ENCODE measurements at regions not wholly inside any gene's neighbourhood (a gene's known extent, or its start where the extent isn't known, plus 50 kb on each side); places are given as distances from the start of the nearest gene placed in this dataset.
"Not testable (repeated sequence)": the region's sequence is repeated elsewhere in the genome, so short reads cannot be mapped to it uniquely, and the experiment has no call there.

GRCh38 chr12:60210756-60211155 is 614.9 kb downstream of the SLC16A7 start:
- no peaks in the 10 kb centered on the region for H3K27me3 ChIP-seq
- H3K36me3 ChIP-seq (replicated peaks in 1 of 2; ENCODE audit: insufficient read depth in 1 of 2, low read depth in 2 of 2): no peaks in the 10 kb centered on the region
- TF ChIP-seq CTCF (IDR thresholded peaks at IDR 0.05) (no peak), POLR2A (IDR thresholded peaks at IDR 0.05) (no peak)
- H3K9me3 ChIP-seq: no peaks in the 10 kb centered on the region
- WGBS, 2 donors: 64 to 71% methylated on average over 5 of the region's 5 CpGs
- ATAC-seq: no peak
- no peak overlapping the region for H3K4me3 ChIP-seq
- no peaks in the 10 kb centered on the region for H3K4me1 ChIP-seq
- DNase-seq: no peak
- intact Hi-C loops (cut with DNase I): no loop called here
- H3K27ac ChIP-seq: no peak overlapping the region

- H3K4me1 ChIP-seq: no peaks in the 10 kb centered on the region
- 91 to 93% methylated on average over 1 of the region's 1 CpG for WGBS, 2 donors
- no peaks in the 10 kb centered on the region for H3K27me3 ChIP-seq
- no peaks in the 10 kb centered on the region for H3K9me3 ChIP-seq
- DNase-seq (no peak), ATAC-seq (no peak)
- TF ChIP-seq POLR2A (IDR thresholded peaks at IDR 0.05): no peak
- no peaks in the 10 kb centered on the region for H3K36me3 ChIP-seq (replicated peaks in 1 of 2; ENCODE audit: insufficient read depth in 1 of 2, low read depth in 2 of 2)
- intact Hi-C loops (cut with DNase I): no loop called here
- no peak overlapping the region for H3K27ac ChIP-seq
- no peak overlapping the region for H3K4me3 ChIP-seq
Observed at GRCh38 chr12:60211244-60211643, 615.4 kb downstream of the SLC16A7 start.

- Histone ChIP-seq H3K36me3 (replicated peaks in 1 of 2; ENCODE audit: insufficient read depth in 1 of 2, low read depth in 2 of 2) (no peaks in the 10 kb centered on the region), H3K4me3 (no peak overlapping the region), H3K9me3 (no peaks in the 10 kb centered on the region), H3K4me1 (no peaks in the 10 kb centered on the region), H3K27ac (no peak overlapping the region), H3K27me3 (no peaks in the 10 kb centered on the region)
- WGBS, 2 donors: 76 to 80% methylated on average over 3 of the region's 3 CpGs
- intact Hi-C loops (cut with DNase I): no loop called here
- DNase-seq (no peak), ATAC-seq (no peak)
- TF ChIP-seq CTCF (IDR thresholded peaks at IDR 0.05) (no peak), POLR2A (IDR thresholded peaks at IDR 0.05) (no peak)
Observed at GRCh38 chr12:60212159-60213000, 616.6 kb downstream of the SLC16A7 start.

- ATAC-seq; H3K4me3 ChIP-seq; H3K4me1 ChIP-seq; H3K9me3 ChIP-seq; H3K36me3 ChIP-seq (replicated peaks in 1 of 2; ENCODE audit: insufficient read depth in 1 of 2, low read depth in 2 of 2); DNase-seq; intact Hi-C loops (cut with DNase I); H3K27ac ChIP-seq; H3K27me3 ChIP-seq: not testable (repeated sequence)
- WGBS, 2 donors: 84 to 87% methylated on average over 3 of the region's 3 CpGs
Observed at GRCh38 chr12:60213272-60213671, 617.4 kb downstream of the SLC16A7 start.

GRCh38 chr12:60216226-60216625 is 620.4 kb downstream of the SLC16A7 start:
- H3K36me3 ChIP-seq (replicated peaks in 1 of 2; ENCODE audit: insufficient read depth in 1 of 2, low read depth in 2 of 2): no peaks in the 10 kb centered on the region
- H3K4me3 ChIP-seq: no peak overlapping the region
- H3K27ac ChIP-seq: no peak overlapping the region
- DNase-seq (no peak), ATAC-seq (no peak)
- H3K27me3 ChIP-seq: no peaks in the 10 kb centered on the region
- intact Hi-C loops (cut with DNase I): no loop called here
- no peaks in the 10 kb centered on the region for H3K4me1 ChIP-seq
- 60 to 61% methylated on average over 5 of the region's 5 CpGs for WGBS, 2 donors
- TF ChIP-seq POLR2A (IDR thresholded peaks at IDR 0.05) (no peak), CTCF (IDR thresholded peaks at IDR 0.05) (no peak)
- H3K9me3 ChIP-seq: no peaks in the 10 kb centered on the region

GRCh38 chr12:60223242-60223641 is 627.4 kb downstream of the SLC16A7 start:
- DNase-seq: no peak
- TF ChIP-seq CTCF (IDR thresholded peaks at IDR 0.05): no peak
- TF ChIP-seq POLR2A (IDR thresholded peaks at IDR 0.05): no peak
- Histone ChIP-seq H3K36me3 (replicated peaks in 1 of 2; ENCODE audit: insufficient read depth in 1 of 2, low read depth in 2 of 2) (no peaks in the 10 kb centered on the region), H3K27ac (no peak overlapping the region), H3K4me1 (no peaks in the 10 kb centered on the region), H3K4me3 (no peak overlapping the region), H3K27me3 (no peaks in the 10 kb centered on the region), H3K9me3 (no peaks in the 10 kb centered on the region)
- intact Hi-C loops (cut with DNase I): no loop called here
- WGBS, 2 donors: 57 to 59% methylated on average over 4 of the region's 4 CpGs
- no peak for ATAC-seq
